Keratinocyte (primary cell): ENCODE measurements at regions not wholly inside any gene's neighbourhood (a gene's known extent, or its start where the extent isn't known, plus 50 kb on each side); places are given as distances from the start of the nearest gene placed in this dataset.

ENCODE experiments used
- DNase-seq: peaks from one replicate; pipeline ENCODE4 v3.0.0-alpha.2; 2011; ENCODE audit warnings: low read depth, missing footprints, low spot score
- FAIRE-seq: peaks from 2 replicates; lab custom pipeline; 2011; peaks lifted over from hg19 to GRCh38; lab: Jason Lieb, UNC
- H2AFZ ChIP-seq: 2 replicates; pipeline ENCODE4 v1.6.0; 2012; ENCODE audit warnings: low read length, control low read depth, inconsistent platforms; ENCODE audit not compliant: control insufficient read depth
- H3K27ac ChIP-seq: 2 replicates; pipeline ENCODE4 v1.5.1; 2011; ENCODE audit warnings: low read length; ENCODE audit not compliant: control insufficient read depth, insufficient read depth
- H3K27me3 ChIP-seq: 3 replicates; pipeline ENCODE4 v1.6.0; 2011; ENCODE audit warnings: low read length; ENCODE audit not compliant: control insufficient read depth, insufficient read depth; ENCODE audit errors: extremely low read depth
- H3K36me3 ChIP-seq, 2 experiments: 2 replicates in 1 of 2; 3 replicates in 1 of 2; pipeline ENCODE4 v1.5.1; 2011; ENCODE audit warnings: low read length in 2 of 2, mild to moderate bottlenecking in 1 of 2; ENCODE audit not compliant: control insufficient read depth in 2 of 2, insufficient read depth in 2 of 2; ENCODE audit errors: extremely low read depth in 1 of 2
- H3K4me1 ChIP-seq: 3 replicates; pipeline ENCODE4 v1.5.1; 2011; ENCODE audit warnings: low read length; ENCODE audit not compliant: control insufficient read depth, insufficient read depth; ENCODE audit errors: extremely low read depth
- H3K4me2 ChIP-seq: 3 replicates; pipeline ENCODE4 v1.6.0; 2011; ENCODE audit warnings: low read depth, low read length; ENCODE audit not compliant: control insufficient read depth, insufficient read depth; ENCODE audit errors: extremely low read depth
- H3K4me3 ChIP-seq, 3 experiments: fragments of 200-600 bp in 1 of 3; sonication (generic) in 1 of 3; 2 replicates in 2 of 3; 3 replicates in 1 of 3; pipeline ENCODE4 v1.5.1; 2011 to 2016; ENCODE audit warnings: low read length in 3 of 3, mild to moderate bottlenecking in 3 of 3, control low read depth in 2 of 3, inconsistent platforms in 1 of 3, low read depth in 1 of 3, mixed read lengths in 1 of 3, mixed run types in 1 of 3, moderate library complexity in 1 of 3; ENCODE audit not compliant: control insufficient read depth in 2 of 3, insufficient read depth in 2 of 3; ENCODE audit errors: extremely low read depth in 1 of 3
- H3K79me2 ChIP-seq: 2 replicates; pipeline ENCODE4 v1.6.0; 2012; ENCODE audit warnings: low read length; ENCODE audit not compliant: control insufficient read depth, insufficient read depth
- H3K9ac ChIP-seq: 3 replicates; pipeline ENCODE4 v1.6.0; 2011; ENCODE audit warnings: low read length; ENCODE audit not compliant: control insufficient read depth, insufficient read depth; ENCODE audit errors: extremely low read depth
- H3K9me1 ChIP-seq: 3 replicates; pipeline ENCODE4 v1.6.0; 2011; ENCODE audit warnings: low read length; ENCODE audit not compliant: control insufficient read depth, insufficient read depth; ENCODE audit errors: extremely low read depth
- H3K9me3 ChIP-seq: 2 replicates; pipeline ENCODE4 v1.5.1; 2012; ENCODE audit warnings: low read depth, low read length; ENCODE audit not compliant: control insufficient read depth
- H4K20me1 ChIP-seq: 3 replicates; pipeline ENCODE4 v1.6.0; 2011; ENCODE audit warnings: low read length; ENCODE audit not compliant: control insufficient read depth, insufficient read depth; ENCODE audit errors: extremely low read depth
- CTCF ChIP-seq, 3 experiments: IDR thresholded peaks in 1 of 3; conservative IDR thresholded peaks in 1 of 3; optimal IDR thresholded peaks in 1 of 3; 2 replicates in 2 of 3; 3 replicates in 1 of 3; pipeline versions ENCODE3 to v1.5.1; 2011; ENCODE audit warnings: low read length in 3 of 3, mild to moderate bottlenecking in 3 of 3, moderate library complexity in 2 of 3, control low read depth in 1 of 3, inconsistent platforms in 1 of 3; ENCODE audit not compliant: insufficient read depth in 2 of 3; ENCODE audit errors: extremely low read depth in 1 of 3
- EZH2 ChIP-seq: IDR thresholded peaks from one replicate; pipeline ENCODE4 v1.6.1; 2012; ENCODE audit warnings: inconsistent platforms, mild to moderate bottlenecking, low read length, moderate library complexity
- dilution Hi-C: fragments of 300-500 bp; cut with MboI; formaldehyde crosslinking; loops from one replicate; pipeline ENCODE4 v1.7.0; 2020; ENCODE audit warnings: low sequenced_read_pairs; ENCODE audit not compliant: extremely low pct_ligation_motif_present

DNA sequence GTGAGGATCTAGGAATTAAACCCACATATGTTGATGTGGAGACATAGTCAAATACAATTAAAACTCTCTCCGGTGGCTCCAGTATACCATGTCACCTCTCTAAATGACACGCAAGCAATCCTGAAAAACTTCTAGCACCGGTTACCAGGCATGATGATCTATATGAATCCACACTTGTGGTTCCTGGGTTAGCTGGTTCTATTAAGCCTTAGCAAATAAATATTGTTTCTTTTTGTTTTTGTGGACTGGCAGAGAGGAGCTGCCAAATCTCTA is 104.8 kb downstream of the SEC61B start:
- Histone ChIP-seq H3K79me2 (no peaks in the 10 kb centered on the region), H3K36me3 (no peaks in the 10 kb centered on the region), H4K20me1 (no peaks in the 10 kb centered on the region), H3K9me3 (no peaks in the 10 kb centered on the region), H3K4me1 (no peaks in the 10 kb centered on the region), H3K9me1 (no peaks in the 10 kb centered on the region), H3K9ac (no peak overlapping the region), H3K27me3 (no peaks in the 10 kb centered on the region), H3K27ac (no peak overlapping the region), H3K4me3 (no peak overlapping the region), H3K4me2 (no peak overlapping the region), H2AFZ (no peak overlapping the region)
- dilution Hi-C loops: no loop called here
- FAIRE-seq (no peak), DNase-seq (no peak)
- TF ChIP-seq EZH2: no peak

GRCh38 chr9:99327667-99328066 is 105.6 kb downstream of the SEC61B start:
- no peak for DNase-seq
- Histone ChIP-seq H3K9me1 (no peaks in the 10 kb centered on the region), H3K36me3 (no peaks in the 10 kb centered on the region), H3K9me3 (no peaks in the 10 kb centered on the region), H3K27me3 (no peaks in the 10 kb centered on the region), H3K27ac (no peak overlapping the region), H3K79me2 (no peaks in the 10 kb centered on the region), H3K9ac (no peak overlapping the region), H3K4me1 (no peaks in the 10 kb centered on the region), H3K4me3 (no peak overlapping the region), H2AFZ (no peak overlapping the region), H4K20me1 (no peaks in the 10 kb centered on the region), H3K4me2 (no peak overlapping the region)
- TF ChIP-seq CTCF (optimal IDR thresholded peaks at IDR 0.05 in 1 of 3, IDR thresholded peaks at IDR 0.05 in 1 of 3, conservative IDR thresholded peaks at IDR 0.05 in 1 of 3; ENCODE audit: extremely low read depth in 1 of 3, insufficient read depth in 2 of 3, low read length in 3 of 3) (no peak), EZH2 (no peak)
- dilution Hi-C loops: no loop called here
- no peak for FAIRE-seq

DNA sequence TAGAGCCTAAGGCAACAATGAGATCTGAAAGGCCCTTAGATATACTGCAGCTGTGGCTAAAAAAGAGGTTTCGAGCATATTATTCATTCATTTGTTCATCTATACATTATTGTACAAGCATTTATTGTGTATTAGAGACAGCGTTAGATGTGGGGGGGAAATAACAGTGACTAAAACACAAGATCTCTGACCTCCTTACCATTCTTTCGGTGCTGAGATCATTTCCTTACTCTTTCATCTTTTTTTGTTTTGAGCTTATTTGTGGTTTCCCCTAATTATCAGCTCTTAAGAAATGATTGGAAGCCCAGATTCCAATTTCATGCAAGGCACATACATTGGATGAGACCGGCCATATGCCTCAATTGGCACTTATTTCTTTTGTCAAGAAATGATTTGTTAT is 113.2 kb downstream of the SEC61B start:
- FAIRE-seq (no peak), DNase-seq (no peak)
- Histone ChIP-seq H3K9ac (no peak overlapping the region), H3K79me2 (no peaks in the 10 kb centered on the region), H3K27ac (no peak overlapping the region), H2AFZ (no peak overlapping the region), H3K27me3 (peaks cover 4% of the 10 kb centered on the region), H3K36me3 (no peaks in the 10 kb centered on the region), H3K4me2 (no peak overlapping the region), H4K20me1 (no peaks in the 10 kb centered on the region), H3K4me1 (no peaks in the 10 kb centered on the region), H3K9me3 (no peaks in the 10 kb centered on the region), H3K4me3 (no peak overlapping the region), H3K9me1 (no peaks in the 10 kb centered on the region)
- dilution Hi-C loops: no loop called here
- TF ChIP-seq EZH2: no peak
- TF ChIP-seq CTCF (optimal IDR thresholded peaks at IDR 0.05 in 1 of 3, IDR thresholded peaks at IDR 0.05 in 1 of 3, conservative IDR thresholded peaks at IDR 0.05 in 1 of 3; ENCODE audit: extremely low read depth in 1 of 3, insufficient read depth in 2 of 3, low read length in 3 of 3): no peak
